B cell (primary cell): ENCODE measurements at regions not wholly inside any gene's neighbourhood (a gene's known extent, or its start where the extent isn't known, plus 50 kb on each side); places are given as distances from the start of the nearest gene placed in this dataset.

Experiments
- EZH2 ChIP-seq: IDR thresholded peaks from 2 replicates; pipeline ENCODE4 v1.6.1; 2012; ENCODE audit warnings: borderline replicate concordance, low read depth, mild to moderate bottlenecking, moderate library complexity, low read length; ENCODE audit not compliant: insufficient read depth, poor library complexity, severe bottlenecking
- TF ChIP-seq, protein P1 (sequence below): fragments of 200-600 bp; IDR thresholded peaks from one replicate; pipeline ENCODE4 v1.8.0; 2022; ENCODE audit warnings: antibody characterized with exemption, mild to moderate bottlenecking

DNA sequence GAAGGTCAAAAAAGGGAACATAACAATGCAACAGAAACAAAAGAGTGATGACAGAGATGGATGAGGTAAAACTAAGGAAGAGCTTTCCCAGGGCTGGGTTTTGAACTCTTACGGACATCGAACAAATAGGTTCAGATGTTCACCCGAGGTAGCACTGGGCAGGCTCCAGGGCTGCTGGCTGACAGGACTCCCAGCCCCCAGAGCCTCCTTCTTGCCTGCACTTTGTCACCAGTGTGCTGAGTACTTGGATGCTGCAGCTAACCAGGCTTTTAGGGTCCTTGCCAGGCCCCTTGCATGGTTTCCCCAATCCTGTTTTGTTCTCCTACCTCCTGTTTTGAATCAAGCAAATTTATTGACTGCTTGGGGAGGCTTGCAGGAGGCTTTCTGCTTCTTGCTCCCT lies 322.9 kb downstream of the DYSF start:
- TF ChIP-seq, protein P1, sequence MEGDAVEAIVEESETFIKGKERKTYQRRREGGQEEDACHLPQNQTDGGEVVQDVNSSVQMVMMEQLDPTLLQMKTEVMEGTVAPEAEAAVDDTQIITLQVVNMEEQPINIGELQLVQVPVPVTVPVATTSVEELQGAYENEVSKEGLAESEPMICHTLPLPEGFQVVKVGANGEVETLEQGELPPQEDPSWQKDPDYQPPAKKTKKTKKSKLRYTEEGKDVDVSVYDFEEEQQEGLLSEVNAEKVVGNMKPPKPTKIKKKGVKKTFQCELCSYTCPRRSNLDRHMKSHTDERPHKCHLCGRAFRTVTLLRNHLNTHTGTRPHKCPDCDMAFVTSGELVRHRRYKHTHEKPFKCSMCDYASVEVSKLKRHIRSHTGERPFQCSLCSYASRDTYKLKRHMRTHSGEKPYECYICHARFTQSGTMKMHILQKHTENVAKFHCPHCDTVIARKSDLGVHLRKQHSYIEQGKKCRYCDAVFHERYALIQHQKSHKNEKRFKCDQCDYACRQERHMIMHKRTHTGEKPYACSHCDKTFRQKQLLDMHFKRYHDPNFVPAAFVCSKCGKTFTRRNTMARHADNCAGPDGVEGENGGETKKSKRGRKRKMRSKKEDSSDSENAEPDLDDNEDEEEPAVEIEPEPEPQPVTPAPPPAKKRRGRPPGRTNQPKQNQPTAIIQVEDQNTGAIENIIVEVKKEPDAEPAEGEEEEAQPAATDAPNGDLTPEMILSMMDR, result no peak
- no peak for TF ChIP-seq EZH2
